Prostate gland (tissue), 2 donors: ENCODE measurements at regions not wholly inside any gene's neighbourhood (a gene's known extent, or its start where the extent isn't known, plus 50 kb on each side); places are given as distances from the start of the nearest gene placed in this dataset.

Experiments
- CTCF ChIP-seq, 4 experiments: fragments of 200-600 bp in 2 of 4; fragments of 450-650 bp in 2 of 4; sonication (generic) in 2 of 4; IDR thresholded peaks; 1 replicate in 3 of 4; 2 replicates in 1 of 4; pipeline ENCODE4 v1.5.1; 2016 to 2019; ENCODE audit warnings: antibody characterized with exemption in 4 of 4, mild to moderate bottlenecking in 2 of 4, moderate library complexity in 2 of 4
- POLR2A ChIP-seq: fragments of 450-650 bp; IDR thresholded peaks from one replicate; pipeline ENCODE4 v1.6.1; 2016; ENCODE audit warnings: antibody characterized with exemption, mild to moderate bottlenecking

- TF ChIP-seq POLR2A (no peak), CTCF (IDR thresholded peaks at IDR 0.05) (no peak)
Observed at GRCh38 chr2:200743042-200743676, 68.6 kb upstream of the BZW1 start.
